ENCODE measurements at regions not wholly inside any gene's neighbourhood (a gene's known extent, or its start where the extent isn't known, plus 50 kb on each side); places are given as distances from the start of the nearest gene placed in this dataset.

DNA sequence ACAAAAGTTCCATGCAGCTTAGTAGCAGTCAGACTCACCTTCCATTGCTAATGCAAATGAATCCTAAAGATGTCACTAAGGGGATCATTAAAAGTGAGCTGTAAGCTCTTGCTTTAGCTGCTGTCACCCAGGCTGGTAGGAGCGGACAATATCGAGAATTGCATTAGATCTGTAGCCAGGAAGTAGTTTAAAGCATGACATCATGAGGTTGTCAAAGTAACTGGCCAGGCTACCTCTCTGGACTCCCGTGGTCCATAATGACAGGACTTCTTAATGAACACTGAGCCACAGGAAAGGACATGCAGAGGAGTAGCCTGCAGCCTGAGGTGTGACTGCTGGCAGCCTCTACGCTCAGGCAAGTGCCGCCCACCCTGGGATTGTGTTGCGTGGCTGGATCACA, 522.3 kb upstream of the NBEA start:
- no peak for DNase-seq (ENCODE audit: extremely low spot score)
- POLR2A ChIA-PET = no interaction called here
- TF ChIP-seq, protein P1, sequence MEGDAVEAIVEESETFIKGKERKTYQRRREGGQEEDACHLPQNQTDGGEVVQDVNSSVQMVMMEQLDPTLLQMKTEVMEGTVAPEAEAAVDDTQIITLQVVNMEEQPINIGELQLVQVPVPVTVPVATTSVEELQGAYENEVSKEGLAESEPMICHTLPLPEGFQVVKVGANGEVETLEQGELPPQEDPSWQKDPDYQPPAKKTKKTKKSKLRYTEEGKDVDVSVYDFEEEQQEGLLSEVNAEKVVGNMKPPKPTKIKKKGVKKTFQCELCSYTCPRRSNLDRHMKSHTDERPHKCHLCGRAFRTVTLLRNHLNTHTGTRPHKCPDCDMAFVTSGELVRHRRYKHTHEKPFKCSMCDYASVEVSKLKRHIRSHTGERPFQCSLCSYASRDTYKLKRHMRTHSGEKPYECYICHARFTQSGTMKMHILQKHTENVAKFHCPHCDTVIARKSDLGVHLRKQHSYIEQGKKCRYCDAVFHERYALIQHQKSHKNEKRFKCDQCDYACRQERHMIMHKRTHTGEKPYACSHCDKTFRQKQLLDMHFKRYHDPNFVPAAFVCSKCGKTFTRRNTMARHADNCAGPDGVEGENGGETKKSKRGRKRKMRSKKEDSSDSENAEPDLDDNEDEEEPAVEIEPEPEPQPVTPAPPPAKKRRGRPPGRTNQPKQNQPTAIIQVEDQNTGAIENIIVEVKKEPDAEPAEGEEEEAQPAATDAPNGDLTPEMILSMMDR (IDR thresholded peaks at IDR 0.05; ENCODE audit: control extremely low read depth, extremely low read depth, low read depth, missing control alignments) = no peak
- CTCF ChIA-PET = no interaction called here

DNA sequence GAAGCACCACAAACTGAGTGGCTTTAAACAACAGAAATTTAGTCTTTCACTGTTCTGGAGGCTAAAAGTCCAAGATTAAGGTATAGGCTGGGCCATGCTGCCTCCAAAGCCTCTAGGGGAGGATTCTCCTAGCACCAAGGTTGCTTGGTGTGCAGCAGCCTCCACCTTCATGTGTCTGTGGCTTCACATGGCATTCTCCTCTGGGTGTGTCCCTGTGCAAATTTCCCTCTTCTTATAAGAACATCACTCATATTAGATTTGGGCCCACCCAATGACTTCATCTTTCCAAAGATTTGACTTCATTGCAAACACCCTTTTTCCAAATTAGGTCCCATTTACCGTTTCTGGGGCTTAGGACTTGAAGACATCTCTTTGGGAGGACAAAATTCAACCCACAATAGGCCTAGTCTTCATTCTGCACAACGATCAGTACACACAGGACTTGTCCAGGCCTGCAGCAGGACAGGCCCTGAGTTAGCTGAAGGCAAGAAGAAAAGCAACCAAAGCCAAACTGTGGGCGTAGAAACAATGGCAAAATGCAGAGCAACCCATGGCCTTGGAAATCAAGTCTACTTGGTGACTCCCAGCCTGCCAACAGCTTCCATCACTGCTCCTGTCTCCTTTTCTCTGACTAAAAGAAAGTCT, 521.2 kb upstream of the NBEA start:
- no peak for DNase-seq (ENCODE audit: extremely low spot score)
- TF ChIP-seq, protein P1 (IDR thresholded peaks at IDR 0.05; ENCODE audit: control extremely low read depth, extremely low read depth, low read depth, missing control alignments) = no peak
- POLR2A ChIA-PET = no interaction called here
- CTCF ChIA-PET = no interaction called here

DNA sequence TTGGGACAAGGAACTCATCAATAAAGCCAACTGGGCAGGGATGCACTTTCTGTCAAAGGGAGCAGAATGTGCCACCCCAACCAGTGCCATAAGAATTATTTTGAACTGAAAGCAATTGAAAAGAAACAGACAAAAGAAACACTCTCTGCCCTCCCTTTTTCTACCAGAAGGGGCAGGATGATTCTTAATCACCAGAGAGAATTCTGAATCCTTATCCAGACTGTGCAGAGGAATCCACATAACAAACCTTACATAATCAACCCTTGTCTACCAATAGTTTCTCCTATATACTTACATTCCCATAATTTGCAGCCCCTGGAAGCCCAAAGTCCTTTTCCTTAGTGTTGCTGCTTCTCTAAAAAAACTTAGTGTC, 520.7 kb upstream of the NBEA start:
- DNase-seq (ENCODE audit: extremely low spot score) = no peak
- ChIA-PET CTCF (no interaction called here), POLR2A (no interaction called here)
- TF ChIP-seq, protein P1 (IDR thresholded peaks at IDR 0.05; ENCODE audit: control extremely low read depth, extremely low read depth, low read depth, missing control alignments) = no peak

- no peak for DNase-seq (ENCODE audit: extremely low spot score)
- TF ChIP-seq, protein P1 (IDR thresholded peaks at IDR 0.05; ENCODE audit: control extremely low read depth, extremely low read depth, low read depth, missing control alignments) = no peak
- ChIA-PET POLR2A (no interaction called here), CTCF (no interaction called here)
Observed at GRCh38 chr13:34421858-34422475, 520.1 kb upstream of the NBEA start.

DNA sequence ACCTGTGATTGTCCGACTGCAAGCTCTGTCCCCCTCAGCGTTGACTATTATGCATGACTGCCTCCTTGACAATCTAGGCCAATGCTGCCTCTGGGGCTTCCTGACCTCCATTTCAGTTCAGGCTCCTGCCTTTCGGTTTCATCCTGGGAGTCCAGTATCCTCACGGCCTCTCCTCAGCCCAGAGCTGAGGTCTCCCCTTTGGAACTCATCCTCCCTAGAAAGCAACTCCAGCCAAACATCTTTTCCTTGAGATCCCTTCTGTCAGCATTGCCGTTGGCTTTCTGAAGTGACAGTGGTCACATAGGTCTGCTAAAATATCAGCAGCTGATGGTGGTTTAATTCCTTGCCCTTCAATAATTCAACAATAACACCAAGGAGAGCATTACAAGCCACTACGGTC, 519.1 kb upstream of the NBEA start:
- ChIA-PET POLR2A (no interaction called here), CTCF (no interaction called here)
- no peak for DNase-seq (ENCODE audit: extremely low spot score)
- TF ChIP-seq, protein P1 (IDR thresholded peaks at IDR 0.05; ENCODE audit: control extremely low read depth, extremely low read depth, low read depth, missing control alignments) = no peak

DNA sequence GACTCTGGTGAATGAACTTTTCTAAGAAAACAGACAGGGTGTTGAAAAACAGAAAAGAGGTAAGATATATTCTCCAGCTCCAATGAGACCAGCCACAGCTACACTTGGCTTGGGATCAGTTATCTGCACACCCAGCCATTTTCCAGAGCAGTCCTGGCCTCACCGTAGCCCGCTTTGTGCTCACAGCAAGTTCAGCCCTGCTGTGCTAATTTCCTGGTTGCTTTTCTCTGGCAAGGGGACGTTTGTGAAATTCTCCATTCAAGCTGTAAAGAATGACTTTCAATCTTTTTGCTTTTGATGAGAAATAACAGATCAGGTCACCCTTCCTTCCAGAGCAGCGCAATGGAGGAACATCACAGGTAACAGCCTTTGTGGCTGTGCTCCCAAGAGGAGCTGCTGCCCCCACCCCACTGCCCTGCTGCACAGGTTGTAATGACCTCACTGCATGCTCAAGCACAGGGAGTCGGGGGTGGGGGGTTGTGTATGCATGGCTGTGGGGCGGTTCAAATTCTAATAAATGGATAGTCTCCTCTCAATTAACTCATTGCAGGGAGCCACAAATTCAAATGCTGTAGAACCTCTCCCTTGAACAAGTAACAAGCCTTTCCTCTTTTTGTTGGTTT, 516.6 kb upstream of the NBEA start:
- CTCF ChIA-PET = no interaction called here
- TF ChIP-seq, protein P1 (IDR thresholded peaks at IDR 0.05; ENCODE audit: control extremely low read depth, extremely low read depth, low read depth, missing control alignments) = no peak
- POLR2A ChIA-PET = no interaction called here
- no peak for DNase-seq (ENCODE audit: extremely low spot score)

Measured in GM10248 (cell line).